Suppressor macrophage treated with lipopolysaccharide for 1 hour (primary cell): ENCODE measurements at regions not wholly inside any gene's neighbourhood (a gene's known extent, or its start where the extent isn't known, plus 50 kb on each side); places are given as distances from the start of the nearest gene placed in this dataset.

Source experiments
- DNase-seq, 3 donors: peaks; one replicate each; pipeline ENCODE4 v3.0.0-alpha.2; 2020 to 2022

- no peak for DNase-seq
Observed at GRCh38 chr13:106381091-106381490, 154.4 kb downstream of the EFNB2 start.

- no peak for DNase-seq
Observed at GRCh38 chr13:106377931-106378662, 157.4 kb downstream of the EFNB2 start.

DNA sequence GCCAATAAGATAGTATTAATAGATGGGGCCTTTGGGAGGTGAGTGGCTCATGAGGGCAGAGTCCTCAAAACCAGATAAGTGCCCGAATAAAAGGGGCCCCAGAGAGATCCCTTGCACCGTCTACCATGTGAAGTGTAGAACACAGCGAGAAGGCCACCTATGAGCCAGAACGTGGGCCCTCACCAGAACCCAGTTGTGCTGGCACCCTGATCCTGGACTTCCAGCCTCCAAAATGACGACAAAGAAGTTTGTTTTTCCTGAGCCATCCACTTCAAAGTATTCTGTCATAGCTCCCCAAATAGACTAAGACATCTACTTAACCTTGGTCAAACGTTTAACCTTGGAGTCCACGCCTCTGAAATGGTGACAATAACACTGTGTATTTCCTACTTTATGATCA, 158.1 kb downstream of the EFNB2 start:
- no peak for DNase-seq

DNA sequence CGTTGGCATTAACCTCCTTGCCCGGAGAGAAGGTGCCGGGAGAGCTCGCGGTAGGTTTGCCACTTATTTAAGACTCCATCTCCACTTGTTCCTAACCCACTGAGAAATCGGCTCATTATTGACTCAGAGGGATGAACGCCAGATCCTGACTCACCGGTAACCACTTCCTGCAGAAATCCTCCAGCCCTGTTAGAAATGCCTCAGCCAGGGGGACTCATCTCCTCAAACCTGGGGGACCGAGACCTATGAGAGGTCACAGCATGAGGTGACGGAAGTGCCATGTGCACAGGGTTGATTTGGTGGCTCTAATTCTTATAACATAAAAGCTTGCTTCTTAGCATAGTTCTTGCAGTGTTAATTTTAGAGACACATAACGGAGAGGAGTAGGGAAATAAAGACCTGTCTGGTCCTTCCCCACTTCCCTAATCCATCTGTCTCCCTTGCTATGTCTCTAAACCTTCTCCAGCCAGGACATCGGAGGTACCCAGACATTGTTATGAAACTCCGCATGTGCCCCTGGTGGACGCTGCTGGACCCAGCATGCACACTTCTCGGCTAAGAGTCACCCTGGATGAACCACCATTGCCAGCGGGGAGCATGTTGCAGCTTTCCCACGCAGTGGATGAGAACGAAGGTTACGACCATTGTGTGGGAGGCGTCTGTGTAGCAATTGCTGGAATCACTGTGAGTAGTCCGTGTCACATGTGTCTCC, 158.9 kb downstream of the EFNB2 start:
- peak in 1 of 3 donors; percentile 1 for DNase-seq

GRCh38 chr13:106375085-106375484, 160.4 kb downstream of the EFNB2 start:
- DNase-seq: no peak

- no peak for DNase-seq
Observed at GRCh38 chr13:106374631-106375030, 160.8 kb downstream of the EFNB2 start.

DNA sequence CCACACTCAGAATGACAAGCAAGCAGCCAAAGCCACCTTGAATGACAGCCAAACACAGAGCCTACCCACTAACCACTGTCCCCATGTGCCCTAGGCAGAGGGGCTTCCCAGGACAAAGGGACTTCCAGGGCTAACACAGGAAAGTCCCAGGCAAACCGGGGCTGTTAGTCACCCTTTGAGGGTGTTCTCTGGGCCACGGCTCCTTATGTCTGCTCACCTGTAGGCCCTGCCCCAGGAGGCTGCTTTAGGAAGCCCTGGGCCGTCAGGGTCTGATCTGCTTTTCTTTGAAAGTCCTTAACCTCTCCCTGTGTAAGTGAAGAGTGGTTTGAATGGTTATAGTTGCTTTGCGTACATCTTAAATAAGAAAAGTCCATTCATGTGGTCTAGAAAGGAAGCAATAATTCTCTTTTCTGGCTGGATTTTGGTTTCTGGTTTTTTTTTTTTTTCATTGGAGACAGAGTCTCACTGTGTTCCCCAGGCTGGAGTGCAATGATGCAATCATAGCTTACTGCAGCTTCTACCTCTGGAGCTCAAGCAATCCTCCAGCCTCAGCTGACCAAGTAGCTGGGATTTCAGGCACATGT, 161.4 kb downstream of the EFNB2 start:
- peak; percentile 5 to 36 (median 19) for DNase-seq

DNA sequence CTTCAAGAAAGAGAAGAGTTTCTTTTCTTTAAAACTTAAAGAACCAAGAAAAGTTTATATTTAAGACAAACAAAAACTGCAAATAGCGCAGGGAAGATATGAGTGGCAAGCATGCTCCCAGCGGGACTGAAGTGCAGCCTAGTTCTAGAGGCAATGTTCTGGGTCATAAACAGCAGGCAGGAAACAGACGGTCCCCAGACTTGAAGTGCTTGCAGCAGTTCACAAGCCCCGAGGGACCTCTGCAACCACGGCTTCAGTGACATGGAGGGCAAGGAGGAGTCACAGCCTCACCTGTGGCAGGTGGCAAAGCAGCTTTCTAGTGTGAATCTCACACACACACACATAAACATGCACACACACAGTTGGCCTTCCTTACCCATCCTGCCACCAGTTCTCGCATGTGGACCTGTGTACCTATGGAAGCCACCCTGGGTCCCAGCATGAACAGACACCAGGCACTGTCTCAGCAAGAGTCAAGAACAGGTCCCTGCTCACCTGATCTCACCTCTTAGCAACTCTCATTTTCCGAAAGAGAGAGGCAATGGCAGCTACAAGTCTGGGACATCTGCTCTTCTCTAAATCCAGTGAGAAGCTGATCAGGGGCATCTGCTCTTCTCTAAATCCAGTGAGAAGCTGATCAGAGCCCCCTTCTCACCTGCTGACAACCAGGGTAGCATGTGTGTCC, 162.0 kb downstream of the EFNB2 start:
- DNase-seq: no peak

DNA sequence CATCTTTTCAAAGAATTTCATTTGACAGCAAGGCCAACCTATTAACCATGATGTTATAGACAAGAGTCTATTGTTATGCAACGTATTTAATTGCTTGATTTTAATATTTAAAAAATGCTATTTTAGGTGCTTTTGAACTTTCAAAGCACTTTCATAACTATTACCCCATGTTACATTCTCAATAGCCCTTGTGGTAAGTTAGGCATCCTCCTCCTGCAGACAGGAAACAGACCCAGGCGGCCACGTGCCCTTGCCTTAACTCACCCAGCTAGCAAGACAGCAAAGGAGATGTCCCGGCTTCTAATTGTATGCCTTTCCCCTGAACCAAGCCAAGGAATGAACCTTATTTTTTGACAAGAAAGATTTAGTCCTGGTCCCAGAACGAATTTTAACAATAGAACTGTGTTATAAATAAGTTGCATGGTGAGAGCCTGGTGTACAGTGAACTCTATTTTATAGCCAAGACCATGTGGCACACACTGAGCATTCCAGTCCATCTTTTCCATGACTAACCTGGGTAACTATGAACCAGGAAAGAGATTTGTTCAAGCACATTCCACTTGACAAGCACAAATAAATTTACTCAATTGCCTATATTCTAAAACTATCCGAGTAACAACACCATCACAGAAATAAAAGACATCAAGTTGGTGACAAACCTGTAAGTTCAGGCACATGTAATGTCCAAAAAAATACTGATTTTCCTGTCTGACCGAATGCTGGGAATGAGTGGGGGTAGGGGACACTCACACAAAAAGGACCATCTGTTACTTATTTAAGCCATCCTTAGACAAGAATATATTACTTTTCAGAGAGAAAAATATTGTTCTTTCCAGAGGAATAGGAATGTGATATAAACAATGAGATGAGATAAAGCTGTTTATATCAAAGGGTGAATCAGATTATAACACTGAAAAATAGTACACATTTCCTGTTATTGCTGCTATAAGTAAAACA, 163.0 kb downstream of the EFNB2 start:
- DNase-seq: no peak

DNA sequence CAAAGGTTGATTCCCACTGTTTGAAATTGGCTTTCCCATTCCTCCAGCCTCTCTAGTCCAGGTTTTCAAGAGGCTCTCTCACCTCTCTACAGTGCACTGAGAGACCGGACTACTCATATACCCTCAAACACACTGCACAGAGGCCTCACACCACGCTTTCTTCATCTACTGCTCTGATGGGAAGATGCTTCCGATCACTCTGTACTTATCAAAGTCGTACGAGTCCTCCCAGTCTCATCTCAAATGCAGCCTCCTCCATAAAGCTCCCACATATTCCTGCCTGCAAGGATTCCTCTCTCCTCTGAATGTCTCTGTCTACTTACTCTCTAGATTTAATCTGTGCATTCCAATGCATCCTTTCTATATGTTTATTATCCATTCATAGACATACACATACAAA, 164.4 kb downstream of the EFNB2 start:
- no peak for DNase-seq

DNA sequence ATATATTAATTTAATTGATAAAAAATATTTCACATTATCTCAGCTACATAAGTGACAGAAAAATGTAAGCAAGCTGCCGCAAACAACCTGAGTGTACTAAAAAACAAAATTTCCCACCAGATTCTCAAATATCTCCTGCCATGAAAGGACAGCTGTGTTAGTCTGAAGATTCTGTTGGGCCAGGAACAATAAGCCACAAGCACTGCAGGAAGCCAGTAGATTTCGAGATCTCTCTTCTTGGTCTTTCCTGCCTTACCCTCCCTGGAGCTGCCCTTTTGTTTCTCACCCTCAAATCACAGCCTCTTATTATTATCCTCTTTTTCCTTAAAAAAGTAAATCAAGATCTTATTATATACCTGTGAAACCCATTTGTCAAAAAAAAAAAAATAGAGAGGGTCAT, 165.6 kb downstream of the EFNB2 start:
- no peak for DNase-seq

DNA sequence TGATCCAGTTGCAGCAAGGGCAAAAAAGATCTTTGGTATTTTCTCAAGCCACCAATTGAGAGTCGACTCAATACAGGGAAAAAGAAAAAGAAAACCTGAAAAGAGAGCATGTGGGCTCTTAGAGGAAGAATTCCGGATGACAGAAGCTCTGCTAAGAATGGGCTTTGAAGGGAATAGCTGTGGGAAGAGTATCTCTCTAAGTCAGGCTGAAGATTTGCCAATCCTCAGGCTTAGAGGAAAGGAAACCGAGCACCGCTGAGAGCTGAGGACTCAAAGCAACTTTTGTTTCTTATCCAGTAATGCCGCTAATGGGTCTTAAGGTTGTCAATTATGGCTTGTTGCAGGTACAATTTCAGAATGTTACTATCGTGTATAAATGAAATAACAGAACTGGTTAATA, 166.4 kb downstream of the EFNB2 start:
- no peak for DNase-seq

GRCh38 chr13:106367361-106367971, 168.0 kb downstream of the EFNB2 start:
- DNase-seq: no peak

- no peak for DNase-seq
Observed at GRCh38 chr13:106362707-106363106, 172.8 kb downstream of the EFNB2 start.

DNA sequence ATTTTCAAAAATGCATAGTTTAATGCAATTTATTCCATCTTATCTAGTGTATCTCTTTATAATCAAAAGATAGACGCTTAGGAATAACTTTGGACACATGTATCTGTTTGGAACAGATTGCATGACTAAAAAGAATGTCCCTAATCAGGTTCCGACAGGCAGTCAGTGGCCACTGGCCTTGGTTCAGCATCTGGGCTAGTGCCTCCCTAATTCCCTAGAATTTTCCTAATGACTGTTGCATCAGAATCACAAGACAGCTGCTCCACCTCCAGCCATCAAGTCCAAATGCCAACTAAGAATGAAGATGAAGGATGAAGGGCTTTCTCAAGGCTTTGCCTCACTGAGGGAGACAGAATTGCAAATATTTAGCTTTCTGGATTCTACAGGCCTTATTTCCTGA, 173.8 kb downstream of the EFNB2 start:
- no peak for DNase-seq

- DNase-seq: no peak
Observed at GRCh38 chr13:106357198-106357597, 178.3 kb downstream of the EFNB2 start.

GRCh38 chr13:106355866-106356265, 179.6 kb downstream of the EFNB2 start:
- DNase-seq: no peak

DNA sequence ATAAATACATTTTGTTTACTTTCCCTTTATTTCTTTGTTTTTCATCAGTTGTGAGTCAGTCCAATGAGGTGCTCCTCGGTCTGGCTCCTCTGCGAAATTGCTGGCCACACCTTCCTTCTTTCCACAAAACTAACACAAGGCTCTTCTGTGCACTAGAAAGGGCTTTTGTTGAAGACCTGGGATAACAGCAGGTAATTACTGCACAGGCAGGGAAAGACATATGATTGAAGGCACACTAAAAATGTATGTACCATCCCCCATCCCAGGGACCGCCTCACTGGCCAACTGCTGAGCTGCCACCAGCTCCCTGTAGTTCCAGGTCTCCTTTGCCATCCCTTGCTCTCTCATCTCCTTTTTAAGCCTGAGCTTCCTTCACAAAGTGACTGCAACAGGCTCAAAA, 180.5 kb downstream of the EFNB2 start:
- DNase-seq: no peak

DNA sequence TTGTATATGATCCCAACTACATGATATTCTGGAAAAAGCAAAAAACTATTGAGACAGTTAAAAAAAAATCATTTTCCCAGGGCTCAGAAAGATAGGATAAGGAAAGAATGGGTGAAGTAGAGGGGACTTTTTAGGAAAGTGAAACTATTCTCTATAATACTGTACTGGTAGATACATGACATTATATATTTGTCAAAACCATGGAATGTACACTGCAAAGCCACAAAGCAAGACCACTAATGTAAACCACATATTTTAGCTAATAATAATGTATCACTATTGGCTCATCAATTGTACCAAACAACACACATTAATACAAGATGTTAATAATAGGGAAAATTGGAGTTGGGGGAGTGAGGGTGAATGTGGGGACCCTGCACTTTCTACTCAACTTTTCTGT, 182.6 kb downstream of the EFNB2 start:
- DNase-seq: no peak

- no peak for DNase-seq
Observed at GRCh38 chr13:106351251-106351650, 184.2 kb downstream of the EFNB2 start.

- no peak for DNase-seq
Observed at GRCh38 chr13:106350208-106350607, 185.3 kb downstream of the EFNB2 start.
